ENCODE measurements at regions not wholly inside any gene's neighbourhood (a gene's known extent, or its start where the extent isn't known, plus 50 kb on each side); places are given as distances from the start of the nearest gene placed in this dataset.
A peak's percentile ranks its signal among the peaks of the same experiment; 100 is the strongest.

- Mint-ChIP-seq H3K4me1 (ENCODE audit: low read depth, unreplicated experiment) (peaks cover 33% of the 10 kb centered on the region), H3K27me3 (ENCODE audit: low read depth, unreplicated experiment) (no peaks in the 10 kb centered on the region), H3K4me3 (ENCODE audit: unreplicated experiment) (no peak overlapping the region), H3K36me3 (ENCODE audit: low read depth, unreplicated experiment) (no peaks in the 10 kb centered on the region), H3K9me3 (ENCODE audit: unreplicated experiment) (peaks cover 1% of the 10 kb centered on the region), H3K27ac (ENCODE audit: unreplicated experiment) (peak overlapping the region; percentile 23)
- peak; percentile 88 for DNase-seq (ENCODE audit: low read depth)
- TF ChIP-seq, protein P1, sequence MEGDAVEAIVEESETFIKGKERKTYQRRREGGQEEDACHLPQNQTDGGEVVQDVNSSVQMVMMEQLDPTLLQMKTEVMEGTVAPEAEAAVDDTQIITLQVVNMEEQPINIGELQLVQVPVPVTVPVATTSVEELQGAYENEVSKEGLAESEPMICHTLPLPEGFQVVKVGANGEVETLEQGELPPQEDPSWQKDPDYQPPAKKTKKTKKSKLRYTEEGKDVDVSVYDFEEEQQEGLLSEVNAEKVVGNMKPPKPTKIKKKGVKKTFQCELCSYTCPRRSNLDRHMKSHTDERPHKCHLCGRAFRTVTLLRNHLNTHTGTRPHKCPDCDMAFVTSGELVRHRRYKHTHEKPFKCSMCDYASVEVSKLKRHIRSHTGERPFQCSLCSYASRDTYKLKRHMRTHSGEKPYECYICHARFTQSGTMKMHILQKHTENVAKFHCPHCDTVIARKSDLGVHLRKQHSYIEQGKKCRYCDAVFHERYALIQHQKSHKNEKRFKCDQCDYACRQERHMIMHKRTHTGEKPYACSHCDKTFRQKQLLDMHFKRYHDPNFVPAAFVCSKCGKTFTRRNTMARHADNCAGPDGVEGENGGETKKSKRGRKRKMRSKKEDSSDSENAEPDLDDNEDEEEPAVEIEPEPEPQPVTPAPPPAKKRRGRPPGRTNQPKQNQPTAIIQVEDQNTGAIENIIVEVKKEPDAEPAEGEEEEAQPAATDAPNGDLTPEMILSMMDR (IDR thresholded peaks at IDR 0.05; ENCODE audit: insufficient read depth, low read depth, low read length): no peak
- no peak for TF ChIP-seq EZH2 (IDR thresholded peaks at IDR 0.05; ENCODE audit: insufficient read depth, low read length)
- Histone ChIP-seq H2AFZ (ENCODE audit: low read depth, low read length) (peak overlapping the region; percentile 5), H3K4me1 (ENCODE audit: insufficient read depth, low read length) (peaks cover 4% of the 10 kb centered on the region), H3K79me2 (ENCODE audit: insufficient read depth, low read length) (no peaks in the 10 kb centered on the region), H3K36me3 (ENCODE audit: insufficient read depth, low read length) (no peaks in the 10 kb centered on the region), H3K27ac (ENCODE audit: low read depth, low read length) (no peak overlapping the region), H4K20me1 (ENCODE audit: insufficient read depth, low read length) (no peaks in the 10 kb centered on the region), H3K4me3 (ENCODE audit: insufficient read depth, low read depth, low read length) (no peak overlapping the region), H3K9ac (ENCODE audit: low read length) (no peak overlapping the region), H3K4me2 (ENCODE audit: low read length) (no peak overlapping the region), H3K27me3 (ENCODE audit: insufficient read depth, low read length) (no peaks in the 10 kb centered on the region), H3K9me3 (ENCODE audit: insufficient read depth, low read depth, low read length) (no peaks in the 10 kb centered on the region)
- no peak for FAIRE-seq
Observed at GRCh38 chr2:220006152-220006621, 378.8 kb downstream of the SLC4A3 start.

GRCh38 chr2:220011859-220012258 lies 384.4 kb downstream of the SLC4A3 start:
- Mint-ChIP-seq H3K4me1 (ENCODE audit: low read depth, unreplicated experiment) (peaks cover 6% of the 10 kb centered on the region), H3K4me3 (ENCODE audit: unreplicated experiment) (no peak overlapping the region), H3K36me3 (ENCODE audit: low read depth, unreplicated experiment) (no peaks in the 10 kb centered on the region), H3K9me3 (ENCODE audit: unreplicated experiment) (peaks cover 1% of the 10 kb centered on the region), H3K27me3 (ENCODE audit: low read depth, unreplicated experiment) (no peaks in the 10 kb centered on the region), H3K27ac (ENCODE audit: unreplicated experiment) (no peak overlapping the region)
- Histone ChIP-seq H3K36me3 (ENCODE audit: insufficient read depth, low read length) (no peaks in the 10 kb centered on the region), H3K4me3 (ENCODE audit: insufficient read depth, low read depth, low read length) (no peak overlapping the region), H3K27me3 (ENCODE audit: insufficient read depth, low read length) (no peaks in the 10 kb centered on the region), H3K79me2 (ENCODE audit: insufficient read depth, low read length) (no peaks in the 10 kb centered on the region), H3K9me3 (ENCODE audit: insufficient read depth, low read depth, low read length) (no peaks in the 10 kb centered on the region), H3K4me1 (ENCODE audit: insufficient read depth, low read length) (no peaks in the 10 kb centered on the region), H3K4me2 (ENCODE audit: low read length) (no peak overlapping the region), H2AFZ (ENCODE audit: low read depth, low read length) (no peak overlapping the region), H4K20me1 (ENCODE audit: insufficient read depth, low read length) (no peaks in the 10 kb centered on the region), H3K27ac (ENCODE audit: low read depth, low read length) (no peak overlapping the region), H3K9ac (ENCODE audit: low read length) (no peak overlapping the region)
- TF ChIP-seq, protein P1 (IDR thresholded peaks at IDR 0.05; ENCODE audit: insufficient read depth, low read depth, low read length): no peak
- no peak for TF ChIP-seq EZH2 (IDR thresholded peaks at IDR 0.05; ENCODE audit: insufficient read depth, low read length)
- DNase-seq (ENCODE audit: low read depth): no peak
- FAIRE-seq: no peak

DNA sequence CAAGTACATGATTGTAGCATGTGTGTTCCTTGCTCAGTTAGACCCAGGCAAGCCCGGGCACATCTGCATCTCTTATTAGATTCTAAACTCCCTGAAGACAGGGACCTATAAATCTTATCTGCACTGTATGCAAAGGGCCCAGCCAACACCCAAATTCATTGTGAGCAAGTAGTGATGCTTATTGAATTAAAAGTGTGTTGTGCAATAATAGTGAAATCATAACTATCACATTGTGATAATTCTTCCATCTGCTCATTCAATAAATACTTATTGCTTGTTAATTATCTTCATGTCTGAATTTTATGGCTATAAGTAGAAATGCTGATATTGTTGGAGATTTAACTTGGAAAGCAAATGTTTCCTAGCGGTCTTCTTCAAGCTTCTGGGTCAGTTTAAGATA lies 387.5 kb downstream of the SLC4A3 start:
- H3K79me2 ChIP-seq (ENCODE audit: insufficient read depth, low read length): no peaks in the 10 kb centered on the region
- H3K9me3 Mint-ChIP-seq (ENCODE audit: unreplicated experiment): peaks cover 1% of the 10 kb centered on the region
- H3K4me1 Mint-ChIP-seq (ENCODE audit: low read depth, unreplicated experiment): no peaks in the 10 kb centered on the region
- H3K9me3 ChIP-seq (ENCODE audit: insufficient read depth, low read depth, low read length): no peaks in the 10 kb centered on the region
- no peak for FAIRE-seq
- no peaks in the 10 kb centered on the region for H3K27me3 ChIP-seq (ENCODE audit: insufficient read depth, low read length)
- H3K4me2 ChIP-seq (ENCODE audit: low read length): no peak overlapping the region
- H3K4me3 Mint-ChIP-seq (ENCODE audit: unreplicated experiment): no peak overlapping the region
- no peak overlapping the region for H3K4me3 ChIP-seq (ENCODE audit: insufficient read depth, low read depth, low read length)
- H3K27ac ChIP-seq (ENCODE audit: low read depth, low read length): no peak overlapping the region
- H4K20me1 ChIP-seq (ENCODE audit: insufficient read depth, low read length): no peaks in the 10 kb centered on the region
- no peak overlapping the region for H3K9ac ChIP-seq (ENCODE audit: low read length)
- TF ChIP-seq, protein P1 (IDR thresholded peaks at IDR 0.05; ENCODE audit: insufficient read depth, low read depth, low read length): no peak
- no peak for TF ChIP-seq EZH2 (IDR thresholded peaks at IDR 0.05; ENCODE audit: insufficient read depth, low read length)
- H3K36me3 ChIP-seq (ENCODE audit: insufficient read depth, low read length): no peaks in the 10 kb centered on the region
- no peak for DNase-seq (ENCODE audit: low read depth)
- no peaks in the 10 kb centered on the region for H3K36me3 Mint-ChIP-seq (ENCODE audit: low read depth, unreplicated experiment)
- H2AFZ ChIP-seq (ENCODE audit: low read depth, low read length): no peak overlapping the region
- H3K4me1 ChIP-seq (ENCODE audit: insufficient read depth, low read length): no peaks in the 10 kb centered on the region
- no peaks in the 10 kb centered on the region for H3K27me3 Mint-ChIP-seq (ENCODE audit: low read depth, unreplicated experiment)
- no peak overlapping the region for H3K27ac Mint-ChIP-seq (ENCODE audit: unreplicated experiment)
